ENCODE measurements at regions not wholly inside any gene's neighbourhood (a gene's known extent, or its start where the extent isn't known, plus 50 kb on each side); places are given as distances from the start of the nearest gene placed in this dataset.

DNA sequence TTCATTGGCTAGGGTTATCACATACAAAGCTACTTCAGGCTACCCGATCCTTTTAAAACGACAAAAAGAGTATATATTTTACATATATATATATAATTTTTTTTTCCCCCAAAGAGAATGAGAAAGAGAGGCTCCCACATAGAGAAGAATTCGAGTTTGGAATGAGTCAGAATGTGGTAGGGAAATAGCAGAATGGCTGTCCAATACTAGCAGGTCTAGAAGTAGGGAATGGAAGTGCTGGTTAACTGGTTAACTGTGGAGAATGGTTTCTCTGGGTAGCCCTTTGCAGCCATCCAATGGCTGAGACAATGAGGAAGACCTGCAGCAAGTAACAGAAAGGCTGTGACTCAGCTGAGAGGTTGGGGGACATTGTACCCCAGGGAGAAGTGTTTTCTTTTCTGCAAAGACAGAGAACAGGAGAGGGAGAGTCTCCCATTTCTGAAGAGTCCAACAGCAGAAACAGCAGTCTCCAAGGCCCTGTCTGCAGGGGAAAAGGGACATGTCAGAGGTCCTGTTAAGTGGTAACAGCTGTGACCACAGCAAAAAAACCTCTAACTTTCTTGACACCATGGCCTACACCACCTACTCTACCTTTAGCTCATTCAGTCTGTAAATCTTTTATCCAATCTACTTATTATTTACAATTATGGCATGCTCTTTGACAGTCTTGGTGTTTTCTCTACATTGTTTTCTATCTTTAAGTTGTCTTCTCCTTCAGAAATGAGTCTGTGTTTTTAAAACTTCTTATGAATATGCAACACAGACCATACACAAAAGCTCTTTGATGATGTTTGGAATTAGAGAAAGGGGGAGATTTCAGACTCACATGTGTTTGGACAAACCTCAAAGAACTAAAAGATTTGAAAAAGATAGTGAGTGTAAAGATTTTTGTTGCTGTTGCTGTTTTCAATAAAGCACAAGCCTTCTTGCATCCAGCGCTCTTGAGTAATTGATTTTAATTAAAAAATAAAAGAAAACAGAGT, 116.1 kb upstream of the SLC7A14 start:
- H3K4me1 ChIP-seq (ENCODE audit: control insufficient read depth, extremely low read depth, insufficient read depth, low read length), result peaks cover 11% of the 10 kb centered on the region
- DNase-seq (ENCODE audit: low read depth, low spot score), result no peak
- H3K79me2 ChIP-seq (ENCODE audit: control insufficient read depth, insufficient read depth, low read length), result no peaks in the 10 kb centered on the region
- dilution Hi-C loops (cut with MboI; ENCODE audit: extremely low pct_ligation_motif_present, low sequenced_read_pairs), result no loop called here
- TF ChIP-seq, protein P1, sequence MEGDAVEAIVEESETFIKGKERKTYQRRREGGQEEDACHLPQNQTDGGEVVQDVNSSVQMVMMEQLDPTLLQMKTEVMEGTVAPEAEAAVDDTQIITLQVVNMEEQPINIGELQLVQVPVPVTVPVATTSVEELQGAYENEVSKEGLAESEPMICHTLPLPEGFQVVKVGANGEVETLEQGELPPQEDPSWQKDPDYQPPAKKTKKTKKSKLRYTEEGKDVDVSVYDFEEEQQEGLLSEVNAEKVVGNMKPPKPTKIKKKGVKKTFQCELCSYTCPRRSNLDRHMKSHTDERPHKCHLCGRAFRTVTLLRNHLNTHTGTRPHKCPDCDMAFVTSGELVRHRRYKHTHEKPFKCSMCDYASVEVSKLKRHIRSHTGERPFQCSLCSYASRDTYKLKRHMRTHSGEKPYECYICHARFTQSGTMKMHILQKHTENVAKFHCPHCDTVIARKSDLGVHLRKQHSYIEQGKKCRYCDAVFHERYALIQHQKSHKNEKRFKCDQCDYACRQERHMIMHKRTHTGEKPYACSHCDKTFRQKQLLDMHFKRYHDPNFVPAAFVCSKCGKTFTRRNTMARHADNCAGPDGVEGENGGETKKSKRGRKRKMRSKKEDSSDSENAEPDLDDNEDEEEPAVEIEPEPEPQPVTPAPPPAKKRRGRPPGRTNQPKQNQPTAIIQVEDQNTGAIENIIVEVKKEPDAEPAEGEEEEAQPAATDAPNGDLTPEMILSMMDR (optimal IDR thresholded peaks at IDR 0.05 in 1 of 3, IDR thresholded peaks at IDR 0.05 in 1 of 3, conservative IDR thresholded peaks at IDR 0.05 in 1 of 3; ENCODE audit: extremely low read depth in 1 of 3, insufficient read depth in 2 of 3, low read length in 3 of 3), result no peak
- TF ChIP-seq EZH2 (IDR thresholded peaks at IDR 0.05; ENCODE audit: low read length), result no peak
- no peak overlapping the region for H2AFZ ChIP-seq (ENCODE audit: control insufficient read depth, low read length)
- H3K9me1 ChIP-seq (ENCODE audit: control insufficient read depth, extremely low read depth, insufficient read depth, low read length), result no peaks in the 10 kb centered on the region
- no peaks in the 10 kb centered on the region for H3K9me3 ChIP-seq (ENCODE audit: control insufficient read depth, low read depth, low read length)
- no peak for FAIRE-seq
- H3K9ac ChIP-seq (ENCODE audit: control insufficient read depth, extremely low read depth, insufficient read depth, low read length), result no peak overlapping the region
- H3K27ac ChIP-seq (ENCODE audit: control insufficient read depth, insufficient read depth, low read length), result no peak overlapping the region
- no peaks in the 10 kb centered on the region for H3K36me3 ChIP-seq (ENCODE audit: control insufficient read depth in 2 of 2, extremely low read depth in 1 of 2, insufficient read depth in 2 of 2, low read length in 2 of 2)
- no peaks in the 10 kb centered on the region for H3K27me3 ChIP-seq (ENCODE audit: control insufficient read depth, extremely low read depth, insufficient read depth, low read length)
- H4K20me1 ChIP-seq (ENCODE audit: control insufficient read depth, extremely low read depth, insufficient read depth, low read length), result no peaks in the 10 kb centered on the region
- H3K4me2 ChIP-seq (ENCODE audit: control insufficient read depth, extremely low read depth, insufficient read depth, low read depth, low read length), result no peak overlapping the region
- no peak overlapping the region for H3K4me3 ChIP-seq (ENCODE audit: control insufficient read depth in 2 of 3, extremely low read depth in 1 of 3, insufficient read depth in 2 of 3, low read depth in 1 of 3, low read length in 3 of 3)

DNA sequence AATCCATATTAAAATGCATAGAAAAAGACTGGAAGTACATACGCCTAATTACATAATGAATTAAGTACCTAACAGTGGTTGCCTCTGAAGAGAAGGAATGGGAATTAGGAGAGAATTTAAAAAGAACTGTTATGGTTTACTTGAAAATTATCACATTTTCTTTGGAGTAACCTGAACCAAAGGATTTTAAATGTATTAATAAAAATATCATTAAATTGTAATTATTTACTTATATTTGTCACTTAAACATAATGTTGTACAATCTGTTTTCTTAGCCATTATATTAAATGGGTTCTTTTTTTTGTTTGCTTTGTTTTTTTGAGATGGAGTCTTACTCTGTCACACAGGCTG, 114.2 kb upstream of the SLC7A14 start:
- no peaks in the 10 kb centered on the region for H3K9me1 ChIP-seq (ENCODE audit: control insufficient read depth, extremely low read depth, insufficient read depth, low read length)
- no peak for FAIRE-seq
- no peaks in the 10 kb centered on the region for H3K27me3 ChIP-seq (ENCODE audit: control insufficient read depth, extremely low read depth, insufficient read depth, low read length)

More for the DNA sequence above, 114.2 kb upstream of the SLC7A14 start:
- peaks cover 9% of the 10 kb centered on the region for H3K4me1 ChIP-seq (ENCODE audit: control insufficient read depth, extremely low read depth, insufficient read depth, low read length)
- no peak for TF ChIP-seq EZH2 (IDR thresholded peaks at IDR 0.05; ENCODE audit: low read length)
- TF ChIP-seq, protein P1 (optimal IDR thresholded peaks at IDR 0.05 in 1 of 3, IDR thresholded peaks at IDR 0.05 in 1 of 3, conservative IDR thresholded peaks at IDR 0.05 in 1 of 3; ENCODE audit: extremely low read depth in 1 of 3, insufficient read depth in 2 of 3, low read length in 3 of 3), result no peak
- no peaks in the 10 kb centered on the region for H3K36me3 ChIP-seq (ENCODE audit: control insufficient read depth in 2 of 2, extremely low read depth in 1 of 2, insufficient read depth in 2 of 2, low read length in 2 of 2)
- no peaks in the 10 kb centered on the region for H3K79me2 ChIP-seq (ENCODE audit: control insufficient read depth, insufficient read depth, low read length)
- no peak overlapping the region for H3K4me2 ChIP-seq (ENCODE audit: control insufficient read depth, extremely low read depth, insufficient read depth, low read depth, low read length)
- H3K9me3 ChIP-seq (ENCODE audit: control insufficient read depth, low read depth, low read length), result no peaks in the 10 kb centered on the region
- no peak overlapping the region for H3K27ac ChIP-seq (ENCODE audit: control insufficient read depth, insufficient read depth, low read length)
- no peak overlapping the region for H3K9ac ChIP-seq (ENCODE audit: control insufficient read depth, extremely low read depth, insufficient read depth, low read length)
- no peak for DNase-seq (ENCODE audit: low read depth, low spot score)
- no peaks in the 10 kb centered on the region for H4K20me1 ChIP-seq (ENCODE audit: control insufficient read depth, extremely low read depth, insufficient read depth, low read length)
- dilution Hi-C loops (cut with MboI; ENCODE audit: extremely low pct_ligation_motif_present, low sequenced_read_pairs), result no loop called here
- no peak overlapping the region for H3K4me3 ChIP-seq (ENCODE audit: control insufficient read depth in 2 of 3, extremely low read depth in 1 of 3, insufficient read depth in 2 of 3, low read depth in 1 of 3, low read length in 3 of 3)
- H2AFZ ChIP-seq (ENCODE audit: control insufficient read depth, low read length), result no peak overlapping the region
